GM12891 (cell line): ENCODE measurements at regions not wholly inside any gene's neighbourhood (a gene's known extent, or its start where the extent isn't known, plus 50 kb on each side); places are given as distances from the start of the nearest gene placed in this dataset.

Source experiments
- POLR2A ChIP-seq: IDR thresholded peaks from 2 replicates; pipeline ENCODE4 v1.6.1; 2011; ENCODE audit warnings: low read depth, low read length, control low read depth
- POU2F2 ChIP-seq: IDR thresholded peaks from 2 replicates; pipeline ENCODE4 v1.6.1; 2011; ENCODE audit warnings: low read depth, mild to moderate bottlenecking, control low read depth, low read length, moderate library complexity

DNA sequence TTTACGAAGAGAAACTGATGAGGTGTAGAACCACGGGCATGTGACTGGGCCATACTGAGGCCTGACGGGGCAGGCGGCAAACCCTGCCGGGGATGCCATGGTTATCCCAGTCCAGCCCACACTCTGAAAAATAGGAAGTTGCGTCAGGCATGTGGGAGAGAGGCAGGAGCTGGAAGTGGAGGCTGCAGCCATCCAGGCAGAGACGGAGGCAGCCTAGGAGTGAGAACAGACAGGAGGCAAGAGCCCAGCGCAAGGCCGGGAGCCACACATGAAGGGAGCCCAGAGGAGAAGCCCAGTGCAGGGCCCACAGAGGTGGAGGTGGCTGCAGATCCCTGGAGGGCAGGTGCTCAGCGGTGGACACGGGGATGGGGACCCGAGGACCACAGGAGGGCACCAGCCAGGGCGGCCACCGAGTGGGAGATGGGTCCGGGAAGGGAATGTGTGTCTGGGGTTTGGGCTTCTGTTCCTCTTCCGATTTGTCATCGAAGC is 175.2 kb upstream of the PPP2R2D start:
- TF ChIP-seq POLR2A: no peak
- TF ChIP-seq POU2F2: no peak
